Stimulated activated effector memory CD8-positive, alpha-beta T cell treated with anti-CD3 and anti-CD28 coated beads, Interleukin-12 subunit alpha, Interleukin-12 subunit beta, amount 100 ng/mL, for 72 hours (primary cell): ENCODE measurements at regions not wholly inside any gene's neighbourhood (a gene's known extent, or its start where the extent isn't known, plus 50 kb on each side); places are given as distances from the start of the nearest gene placed in this dataset.

ENCODE experiments used
- ATAC-seq: fragments of 150-1000 bp; cut with Tn5 transposase; 2 replicates; pipeline ENCODE4 v1.10.0; 2021
- DNase-seq, 2 donors: peaks; one replicate each; pipeline ENCODE4 v3.0.0; 2021 to 2022; ENCODE audit warnings: low spot score in 2 of 2
- H3K27ac Mint-ChIP-seq: one replicate; pipeline ENCODE4 v1.8.0; 2022; ENCODE audit warnings: mild to moderate bottlenecking, mixed read lengths
- H3K36me3 Mint-ChIP-seq: one replicate; pipeline ENCODE4 v1.8.0; 2022; ENCODE audit warnings: mild to moderate bottlenecking, mixed read lengths
- H3K4me1 Mint-ChIP-seq: one replicate; pipeline ENCODE4 v1.8.0; 2022; ENCODE audit warnings: mixed read lengths
- H3K4me3 Mint-ChIP-seq: one replicate; pipeline ENCODE4 v1.8.0; 2022; ENCODE audit warnings: mild to moderate bottlenecking, mixed read lengths
- H3K9me3 Mint-ChIP-seq: one replicate; pipeline ENCODE4 v1.8.0; 2022; ENCODE audit warnings: mixed read lengths

DNA sequence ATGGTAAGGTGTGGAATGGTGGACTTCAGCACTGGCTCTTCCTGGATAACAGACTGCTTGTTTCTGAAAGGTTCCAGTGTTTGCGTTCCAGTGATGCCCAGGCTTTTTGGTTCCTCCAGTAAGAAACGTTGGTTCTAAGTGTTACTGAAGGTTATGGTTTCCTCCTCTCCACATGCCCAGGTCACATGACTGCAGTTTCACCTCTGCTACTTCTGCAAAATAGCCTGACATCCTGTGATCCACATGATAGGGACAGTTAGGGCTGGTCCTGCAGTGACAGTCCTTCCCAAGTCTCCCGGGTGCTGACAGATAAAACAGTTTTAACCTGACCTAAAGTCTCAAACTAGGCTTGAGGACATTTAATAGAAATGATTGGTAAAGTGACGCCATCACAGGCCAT lies 132.2 kb upstream of the CST7 start:
- no peaks in the 10 kb centered on the region for H3K36me3 Mint-ChIP-seq
- H3K4me3 Mint-ChIP-seq, result no peak overlapping the region
- peaks cover 3% of the 10 kb centered on the region for H3K9me3 Mint-ChIP-seq
- no peak overlapping the region for H3K27ac Mint-ChIP-seq
- ATAC-seq, result no peak
- H3K4me1 Mint-ChIP-seq, result no peaks in the 10 kb centered on the region
- DNase-seq, result no peak

DNA sequence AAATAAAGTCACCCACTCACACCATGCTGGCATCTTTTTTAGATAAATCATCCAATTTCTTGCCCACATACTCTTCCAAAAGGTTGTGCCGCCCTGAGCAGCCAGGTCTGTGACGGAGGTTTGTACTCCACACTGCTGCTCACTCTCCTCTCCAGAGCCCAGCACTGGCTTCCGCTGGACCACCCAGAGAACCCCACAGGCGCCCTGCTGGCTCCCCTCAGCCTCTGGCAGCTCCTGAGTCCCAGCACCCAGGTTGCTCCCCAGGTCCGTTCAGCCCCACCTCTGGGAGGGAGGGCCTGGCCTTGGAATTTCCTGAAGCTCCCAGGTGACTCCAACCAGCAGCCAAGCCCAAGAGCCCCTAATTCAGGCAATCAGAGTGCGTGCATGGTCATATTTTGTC lies 131.7 kb upstream of the CST7 start:
- ATAC-seq, result no peak
- no peak overlapping the region for H3K4me3 Mint-ChIP-seq
- H3K36me3 Mint-ChIP-seq, result no peaks in the 10 kb centered on the region
- H3K4me1 Mint-ChIP-seq, result no peaks in the 10 kb centered on the region
- peaks cover 3% of the 10 kb centered on the region for H3K9me3 Mint-ChIP-seq
- DNase-seq, result no peak
- H3K27ac Mint-ChIP-seq, result no peak overlapping the region

DNA sequence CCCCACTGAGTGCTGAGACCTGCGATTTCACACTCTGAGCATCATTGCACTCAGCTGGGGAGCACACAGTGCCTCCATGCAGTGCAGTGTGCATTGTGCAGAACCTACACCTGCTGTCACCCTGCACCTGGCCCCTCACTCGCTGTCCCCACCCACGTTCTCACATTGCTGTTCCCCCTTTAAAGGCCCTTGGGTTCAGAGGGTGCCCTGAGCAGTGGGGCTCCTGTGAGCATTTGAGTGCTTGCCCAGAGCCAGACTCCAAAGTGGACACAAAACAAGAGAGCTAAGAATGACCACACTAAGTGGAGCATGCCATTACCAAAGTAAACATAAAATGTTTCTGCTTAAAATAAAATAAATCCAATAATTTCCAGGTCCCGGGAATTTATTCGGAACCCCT lies 131.0 kb upstream of the CST7 start:
- H3K36me3 Mint-ChIP-seq, result no peaks in the 10 kb centered on the region
- no peaks in the 10 kb centered on the region for H3K4me1 Mint-ChIP-seq
- ATAC-seq (no peak), DNase-seq (no peak)
- no peaks in the 10 kb centered on the region for H3K9me3 Mint-ChIP-seq
- H3K27ac Mint-ChIP-seq, result no peak overlapping the region
- H3K4me3 Mint-ChIP-seq, result no peak overlapping the region

DNA sequence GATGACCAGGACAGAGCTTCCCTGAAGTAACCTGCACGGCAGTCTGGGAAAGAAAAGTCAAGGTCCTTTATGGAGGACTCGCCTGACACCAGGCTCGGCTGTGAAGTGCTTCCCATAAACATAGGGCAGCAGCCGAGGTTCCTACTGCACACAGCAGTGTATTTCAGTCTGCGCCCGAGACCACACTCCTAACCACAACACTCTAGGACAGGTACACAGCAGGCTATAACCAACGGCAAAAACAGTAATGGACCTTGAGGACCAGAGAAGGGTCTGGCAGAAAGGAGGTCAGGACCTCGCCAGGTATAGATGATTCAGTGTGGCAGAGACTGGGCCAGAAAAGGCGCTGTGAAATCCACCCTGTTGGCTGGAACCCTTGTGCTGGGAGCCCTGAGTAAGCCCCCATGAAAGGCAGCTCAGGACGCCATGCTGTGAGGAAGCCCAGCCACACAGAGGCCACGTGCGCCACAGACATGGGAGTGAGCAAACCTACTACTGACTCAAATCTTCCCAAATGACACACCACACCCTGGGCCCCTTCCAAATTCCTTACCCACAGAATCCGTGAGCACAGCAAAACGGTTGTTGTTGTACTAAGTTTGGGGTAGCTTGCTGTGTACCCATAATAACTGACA lies 129.6 kb upstream of the CST7 start:
- Mint-ChIP-seq H3K4me1 (no peaks in the 10 kb centered on the region), H3K9me3 (no peaks in the 10 kb centered on the region), H3K27ac (no peak overlapping the region), H3K36me3 (no peaks in the 10 kb centered on the region), H3K4me3 (no peak overlapping the region)
- no peak for ATAC-seq
- no peak for DNase-seq

DNA sequence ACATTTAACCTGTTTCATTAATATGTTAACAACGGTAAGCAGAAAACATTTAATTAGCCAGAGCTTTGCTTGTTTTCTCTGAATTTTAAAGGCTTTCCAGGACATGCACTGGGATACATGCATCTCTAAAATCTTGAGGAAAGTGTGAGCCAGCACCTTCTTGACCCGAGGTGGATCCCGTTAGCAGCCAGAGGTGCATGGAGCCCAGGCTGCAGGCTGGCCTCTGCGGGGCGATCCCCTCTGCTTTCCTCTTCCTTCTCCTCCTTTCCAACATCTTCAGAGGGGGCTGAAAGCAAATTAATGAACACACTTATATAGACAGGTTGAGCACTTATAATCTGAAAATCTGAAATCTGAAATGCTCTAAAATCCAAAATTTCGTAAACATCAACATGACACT lies 128.7 kb upstream of the CST7 start:
- H3K4me3 Mint-ChIP-seq, result no peak overlapping the region
- DNase-seq, result no peak
- ATAC-seq, result no peak
- no peak overlapping the region for H3K27ac Mint-ChIP-seq
- no peaks in the 10 kb centered on the region for H3K4me1 Mint-ChIP-seq
- H3K9me3 Mint-ChIP-seq, result no peaks in the 10 kb centered on the region
- no peaks in the 10 kb centered on the region for H3K36me3 Mint-ChIP-seq

DNA sequence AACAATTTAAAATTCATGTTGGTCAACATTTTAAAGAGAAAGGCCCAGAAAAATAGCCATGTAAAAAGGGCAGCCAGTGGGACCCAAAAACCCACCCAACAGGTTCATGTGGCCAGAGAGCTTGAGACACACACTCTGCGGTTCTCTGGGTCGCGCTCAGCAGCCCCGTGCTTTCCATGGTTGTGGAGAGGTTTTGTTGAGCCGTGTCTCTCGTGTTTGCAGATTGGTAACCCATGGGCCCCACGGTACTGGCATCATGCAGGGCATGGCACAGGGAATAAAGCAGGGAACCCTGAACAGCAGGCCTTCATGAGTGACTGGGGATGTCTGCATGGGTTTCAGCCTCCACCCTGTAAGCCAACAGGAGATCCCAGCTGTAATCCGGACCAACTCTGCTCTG lies 127.7 kb upstream of the CST7 start:
- no peak overlapping the region for H3K4me3 Mint-ChIP-seq
- DNase-seq, result no peak
- H3K4me1 Mint-ChIP-seq, result no peaks in the 10 kb centered on the region
- no peaks in the 10 kb centered on the region for H3K9me3 Mint-ChIP-seq
- no peak overlapping the region for H3K27ac Mint-ChIP-seq
- no peak for ATAC-seq
- no peaks in the 10 kb centered on the region for H3K36me3 Mint-ChIP-seq

DNA sequence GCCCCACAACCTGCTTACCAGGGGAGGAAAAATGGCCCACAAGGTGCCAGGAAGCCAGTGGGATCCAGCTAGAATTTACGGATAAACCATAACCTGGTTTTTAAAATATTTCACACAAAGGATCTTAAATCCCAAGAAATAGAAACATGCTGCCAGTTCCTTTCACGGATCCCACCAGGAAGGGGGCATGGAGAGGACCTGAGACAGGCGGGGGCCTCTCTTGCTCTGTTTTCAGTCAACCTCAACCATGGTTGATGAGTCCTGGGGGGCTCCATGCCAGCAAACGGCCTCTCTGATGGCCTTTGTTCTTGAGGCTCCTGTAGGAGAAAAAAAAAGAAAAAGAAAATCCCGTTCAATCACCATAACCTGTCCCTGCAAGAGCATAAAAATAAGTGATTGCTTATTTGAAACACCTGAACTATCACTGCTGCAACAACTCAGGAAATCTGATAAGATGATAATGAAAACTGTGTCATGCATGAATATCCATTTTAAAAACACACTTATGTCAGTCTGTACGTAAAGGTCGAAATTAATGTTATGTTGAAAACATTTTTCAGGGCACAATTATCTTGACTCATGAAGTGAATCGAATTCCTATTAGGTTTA lies 125.8 kb upstream of the CST7 start:
- no peak for DNase-seq
- no peaks in the 10 kb centered on the region for H3K9me3 Mint-ChIP-seq
- ATAC-seq, result no peak
- H3K36me3 Mint-ChIP-seq, result no peaks in the 10 kb centered on the region
- H3K27ac Mint-ChIP-seq, result no peak overlapping the region
- no peak overlapping the region for H3K4me3 Mint-ChIP-seq
- no peaks in the 10 kb centered on the region for H3K4me1 Mint-ChIP-seq

DNA sequence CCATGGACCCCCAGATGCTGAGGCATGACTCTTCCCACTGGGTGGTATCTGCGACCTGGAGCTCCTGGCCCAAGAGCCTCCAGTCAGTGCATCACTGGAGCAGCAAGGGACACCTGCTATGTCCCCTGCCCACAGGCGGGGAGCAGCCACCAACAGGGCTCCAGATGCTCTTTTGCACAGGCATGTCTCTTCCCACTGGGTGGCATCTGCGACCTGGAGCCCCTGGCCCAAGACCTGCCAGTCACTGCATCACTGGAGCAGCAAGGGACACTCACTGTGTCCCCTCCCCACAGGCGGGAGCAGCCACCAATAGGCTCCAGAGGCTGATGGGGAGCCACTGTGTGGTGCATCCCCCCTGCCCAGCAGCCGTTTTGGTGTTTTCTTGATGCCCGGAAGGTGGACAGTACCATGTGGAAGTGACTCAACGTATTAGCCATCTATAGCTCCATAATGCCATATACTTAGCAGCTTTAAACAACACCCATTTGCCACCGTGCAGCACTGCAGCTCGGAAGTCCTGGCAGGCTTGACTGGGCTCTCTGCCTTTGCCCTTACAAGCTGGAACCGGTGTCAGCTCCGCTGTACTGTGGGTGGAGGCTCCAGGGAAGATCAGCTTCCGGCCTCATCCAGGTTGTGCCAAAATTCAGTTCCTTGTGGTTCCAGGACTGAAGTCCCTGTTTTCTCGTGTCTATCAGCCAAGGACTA lies 124.9 kb upstream of the CST7 start:
- no peak for DNase-seq
- H3K4me1 Mint-ChIP-seq, result no peaks in the 10 kb centered on the region
- no peaks in the 10 kb centered on the region for H3K9me3 Mint-ChIP-seq
- H3K36me3 Mint-ChIP-seq, result no peaks in the 10 kb centered on the region
- ATAC-seq, result no peak
- no peak overlapping the region for H3K4me3 Mint-ChIP-seq
- no peak overlapping the region for H3K27ac Mint-ChIP-seq

DNA sequence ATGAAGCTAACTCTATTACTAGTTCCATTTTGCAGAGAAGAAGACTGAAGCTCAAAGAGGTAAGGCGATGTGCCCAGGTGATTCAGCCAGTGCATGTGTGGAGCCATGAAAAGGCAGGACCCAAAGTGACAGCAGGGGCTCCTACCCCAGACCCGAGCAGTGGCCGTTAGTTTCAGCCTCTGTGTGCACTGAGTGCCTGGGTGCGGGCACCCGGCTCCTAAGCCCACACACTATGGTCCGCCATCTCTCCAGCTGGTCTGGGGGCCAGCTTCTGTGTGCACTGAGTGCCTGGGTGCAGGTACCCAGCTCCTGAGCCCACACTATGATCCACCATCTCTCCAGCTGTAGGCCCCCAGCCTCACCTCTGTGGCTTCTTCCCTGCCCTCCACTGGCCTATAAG lies 123.5 kb upstream of the CST7 start:
- Mint-ChIP-seq H3K4me3 (no peak overlapping the region), H3K27ac (no peak overlapping the region), H3K36me3 (no peaks in the 10 kb centered on the region), H3K4me1 (no peaks in the 10 kb centered on the region), H3K9me3 (no peaks in the 10 kb centered on the region)
- DNase-seq (no peak), ATAC-seq (no peak)

DNA sequence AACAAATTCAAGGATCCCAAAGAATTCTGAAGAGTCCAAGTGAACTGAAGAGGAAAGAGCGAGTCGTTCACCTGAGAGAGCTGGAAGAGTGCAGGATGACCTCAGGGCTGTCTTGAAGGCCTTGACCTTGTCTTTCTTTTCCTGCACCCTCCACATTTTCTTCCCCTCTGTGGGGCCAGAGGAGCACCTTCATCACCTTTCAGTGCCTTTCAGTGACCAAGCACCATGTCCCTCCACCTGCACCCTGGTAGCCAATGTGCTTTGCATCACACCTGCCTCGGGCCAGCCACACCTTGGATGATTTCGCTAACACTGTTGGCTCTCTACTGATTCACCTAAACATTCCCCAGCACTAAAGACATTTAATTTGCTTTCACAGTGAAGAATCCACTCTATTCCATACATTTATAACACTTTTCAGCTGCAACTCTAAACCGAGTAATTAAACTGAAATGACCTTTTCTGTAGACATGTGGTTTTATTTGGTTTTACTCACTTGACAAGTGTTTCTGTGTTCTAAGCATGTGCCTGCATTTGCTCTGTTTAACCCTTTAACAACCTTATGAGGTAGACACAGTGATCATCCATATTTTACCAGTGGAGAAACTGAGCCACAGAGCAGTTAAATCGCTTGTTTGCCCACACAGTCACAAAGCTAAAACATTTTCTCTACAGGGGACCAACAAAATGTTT lies 121.3 kb upstream of the CST7 start:
- Mint-ChIP-seq H3K27ac (no peak overlapping the region), H3K4me3 (no peak overlapping the region), H3K36me3 (no peaks in the 10 kb centered on the region), H3K9me3 (no peaks in the 10 kb centered on the region), H3K4me1 (no peaks in the 10 kb centered on the region)
- DNase-seq (no peak), ATAC-seq (no peak)

DNA sequence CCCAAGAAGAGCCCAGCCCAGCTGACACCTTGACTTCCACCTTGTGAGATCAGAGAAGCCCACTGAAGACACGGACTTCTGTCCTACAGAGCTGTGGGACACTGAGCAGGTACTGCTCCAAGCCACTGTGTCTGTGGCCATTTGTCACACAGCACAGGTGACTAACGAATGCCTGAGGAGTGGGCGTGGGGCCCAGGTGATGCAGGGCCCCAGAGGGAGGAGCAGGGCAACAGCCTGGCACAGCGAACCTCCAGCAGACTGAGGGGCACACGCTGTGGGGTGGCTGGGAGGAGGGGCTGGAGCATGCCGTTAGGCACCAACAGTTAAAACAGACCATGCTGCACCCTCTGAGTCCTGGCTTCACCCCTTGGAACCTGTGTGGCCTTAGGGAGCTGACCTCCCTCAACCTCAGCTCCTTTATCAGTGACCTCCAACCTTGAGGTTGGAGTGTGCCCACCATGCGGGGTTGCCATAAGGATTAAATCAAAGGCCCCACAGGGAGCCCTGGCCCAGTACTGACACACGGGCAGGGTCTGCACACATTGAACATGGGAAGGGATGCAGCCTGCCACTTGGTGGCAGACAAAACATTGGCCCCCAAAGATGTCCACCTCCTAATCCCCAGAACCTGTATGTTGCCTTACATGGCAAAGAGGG lies 119.9 kb upstream of the CST7 start:
- peak; percentile 38 for ATAC-seq

DNA sequence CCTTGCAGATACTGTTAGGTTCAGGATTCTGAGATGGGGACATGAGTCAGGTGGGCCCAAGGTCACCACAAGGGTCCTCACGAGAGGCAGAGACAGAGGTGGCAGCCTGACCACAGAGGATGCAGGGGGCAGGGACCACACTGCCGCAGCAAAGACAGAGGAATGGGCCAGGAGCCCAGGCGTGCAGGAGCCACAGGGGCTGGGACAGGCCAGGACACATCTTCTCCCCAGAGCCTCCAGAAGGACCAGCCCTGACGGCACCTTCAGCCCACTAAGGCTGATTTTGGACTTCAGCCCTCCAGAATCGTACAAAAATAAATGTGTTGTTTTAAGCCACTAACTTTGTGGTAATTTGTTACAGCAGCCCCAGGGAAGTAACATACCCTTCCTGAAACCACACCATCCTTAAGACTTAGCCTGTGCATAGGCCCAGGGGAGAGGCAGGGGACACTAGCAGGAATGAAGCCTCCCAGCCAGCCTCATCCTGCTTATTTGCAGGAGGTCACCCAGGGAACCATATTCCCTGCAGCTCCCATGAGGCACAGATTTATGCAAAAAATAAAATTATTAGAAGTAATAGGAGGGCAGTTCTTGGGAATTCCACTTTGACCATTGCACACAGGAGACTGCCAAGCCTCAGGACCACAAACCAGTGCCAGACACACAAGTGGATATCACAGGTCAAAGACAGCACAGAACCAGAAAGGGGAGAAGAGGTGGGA lies 119.3 kb upstream of the CST7 start:
- ATAC-seq (peak; percentile 4), DNase-seq (no peak)
- no peak overlapping the region for H3K27ac Mint-ChIP-seq
- H3K36me3 Mint-ChIP-seq, result no peaks in the 10 kb centered on the region
- H3K4me3 Mint-ChIP-seq, result no peak overlapping the region
- no peaks in the 10 kb centered on the region for H3K4me1 Mint-ChIP-seq
- no peaks in the 10 kb centered on the region for H3K9me3 Mint-ChIP-seq

More for the DNA sequence above, 119.9 kb upstream of the CST7 start:
- Mint-ChIP-seq H3K27ac (no peak overlapping the region), H3K9me3 (no peaks in the 10 kb centered on the region), H3K4me1 (no peaks in the 10 kb centered on the region), H3K36me3 (no peaks in the 10 kb centered on the region), H3K4me3 (no peak overlapping the region)
- DNase-seq, result no peak

DNA sequence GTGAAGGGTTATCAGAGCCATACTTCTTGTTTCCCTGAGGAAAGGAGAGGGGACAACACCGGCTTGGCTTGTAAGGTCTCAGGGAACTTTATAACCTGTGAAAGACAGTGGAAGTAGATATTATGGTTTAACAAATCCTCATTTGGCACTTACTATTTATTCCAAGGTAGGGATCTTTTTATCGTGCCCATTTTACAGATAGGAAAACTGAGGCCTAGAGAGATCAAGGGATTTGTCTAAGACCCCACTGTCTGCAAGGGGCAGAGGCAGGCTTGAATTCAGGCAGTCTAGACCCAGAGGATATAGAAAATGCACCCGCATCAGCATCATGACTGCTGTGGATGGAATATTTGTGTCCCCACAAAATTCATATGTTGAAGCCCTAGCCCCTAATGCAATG lies 118.4 kb upstream of the CST7 start:
- Mint-ChIP-seq H3K4me3 (no peak overlapping the region), H3K9me3 (no peaks in the 10 kb centered on the region), H3K36me3 (no peaks in the 10 kb centered on the region), H3K27ac (no peak overlapping the region), H3K4me1 (peaks cover under 1% of the 10 kb centered on the region)
- DNase-seq (no peak), ATAC-seq (no peak)

DNA sequence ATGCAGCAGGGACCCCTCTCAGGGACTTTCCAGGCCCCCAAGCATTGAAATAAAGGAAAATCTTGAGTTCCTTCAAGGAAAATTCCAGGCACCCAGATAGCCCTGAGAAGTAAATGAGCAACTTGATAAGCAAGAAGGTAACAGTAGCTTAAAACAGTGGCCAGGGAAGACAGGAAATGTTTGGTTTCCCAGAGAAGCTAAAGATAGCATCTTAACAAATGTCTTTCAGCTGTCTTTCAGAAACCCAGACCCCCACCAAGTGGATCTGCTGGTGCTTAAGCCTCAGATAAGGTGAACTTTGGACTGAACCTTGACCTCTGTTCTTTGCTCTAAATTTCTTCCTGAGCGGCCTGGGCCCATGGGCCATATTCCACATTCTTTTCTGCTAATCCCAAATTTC lies 117.8 kb upstream of the CST7 start:
- H3K4me1 Mint-ChIP-seq, result peaks cover 6% of the 10 kb centered on the region
- no peak overlapping the region for H3K4me3 Mint-ChIP-seq
- no peak overlapping the region for H3K27ac Mint-ChIP-seq
- ATAC-seq, result no peak
- DNase-seq, result no peak
- no peaks in the 10 kb centered on the region for H3K36me3 Mint-ChIP-seq
- no peaks in the 10 kb centered on the region for H3K9me3 Mint-ChIP-seq

DNA sequence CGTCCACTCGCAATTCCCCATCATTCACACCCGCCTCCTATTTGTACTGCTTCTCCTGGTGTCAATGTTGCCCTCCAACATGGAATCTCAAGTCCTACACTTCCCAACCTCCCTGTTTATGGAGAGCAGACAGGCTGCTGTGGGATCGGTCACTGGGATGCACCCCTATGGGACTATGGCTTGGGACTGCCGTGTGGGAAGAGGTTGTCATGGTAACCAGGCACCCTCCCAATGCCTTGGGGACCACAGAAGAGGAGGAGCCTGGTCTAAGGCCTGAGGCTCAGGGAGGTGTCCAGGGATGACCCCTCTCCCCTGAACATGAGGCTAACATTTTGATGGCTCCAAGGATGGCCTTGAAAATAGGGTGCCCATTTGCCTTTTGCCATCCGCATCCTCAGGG lies 116.6 kb upstream of the CST7 start:
- Mint-ChIP-seq H3K4me3 (no peak overlapping the region), H3K9me3 (no peaks in the 10 kb centered on the region), H3K4me1 (peaks cover 8% of the 10 kb centered on the region), H3K27ac (no peak overlapping the region), H3K36me3 (no peaks in the 10 kb centered on the region)
- no peak for ATAC-seq
- DNase-seq, result no peak
